Peyer's patch (tissue), 4 donors: ENCODE measurements at regions not wholly inside any gene's neighbourhood (a gene's known extent, or its start where the extent isn't known, plus 50 kb on each side); places are given as distances from the start of the nearest gene placed in this dataset.

Experiments used
- DNase-seq, 3 donors: peaks; one replicate each; pipeline ENCODE4 v3.0.0-alpha.2; 2017 to 2019
- H3K27ac ChIP-seq, 4 donors: fragments of 200-600 bp; sonication (generic); one replicate each; pipeline ENCODE4 v1.5.1; 2016 to 2019
- H3K27me3 ChIP-seq, 2 donors: fragments of 200-600 bp; sonication (generic); one replicate each; pipeline ENCODE4 v1.5.1; 2019
- H3K36me3 ChIP-seq, 3 donors: fragments of 200-600 bp; sonication (generic); one replicate each; pipeline ENCODE4 v1.5.1; 2016 to 2019
- H3K4me1 ChIP-seq, 4 donors: fragments of 200-600 bp; sonication (generic); one replicate each; pipeline ENCODE4 v1.5.1; 2016 to 2019
- H3K4me3 ChIP-seq, 4 donors: fragments of 200-600 bp; sonication (generic); 1 replicate in 3 of 4; 2 replicates in 1 of 4; pipeline ENCODE4 v1.5.1; 2016 to 2019; ENCODE audit warnings: mild to moderate bottlenecking in 1 of 4
- H3K9me3 ChIP-seq, 4 donors: fragments of 200-600 bp; sonication (generic); one replicate each; pipeline ENCODE4 v1.5.1; 2016 to 2019; ENCODE audit warnings: mild to moderate bottlenecking in 1 of 4
- CTCF ChIP-seq, 6 experiments: fragments of 450-650 bp in 4 of 6; fragments of 200-600 bp in 2 of 6; sonication (generic) in 1 of 6; IDR thresholded peaks; one replicate each; pipeline ENCODE4 v1.5.1; 2017 to 2019; ENCODE audit warnings: antibody characterized with exemption in 6 of 6, mild to moderate bottlenecking in 3 of 6, moderate library complexity in 1 of 6
- POLR2A ChIP-seq, 2 donors: fragments of 450-650 bp; IDR thresholded peaks; one replicate each; pipeline ENCODE4 v1.5.1; 2017; ENCODE audit warnings: antibody characterized with exemption in 2 of 2, mild to moderate bottlenecking in 2 of 2, moderate library complexity in 2 of 2

GRCh38 chr11:134536677-134537076 is 124.6 kb upstream of the B3GAT1 start:
- no peaks in the 10 kb centered on the region for H3K27me3 ChIP-seq
- TF ChIP-seq POLR2A (IDR thresholded peaks at IDR 0.05) (no peak), CTCF (IDR thresholded peaks at IDR 0.05) (no peak)

GRCh38 chr11:134536219-134536618 is 124.2 kb upstream of the B3GAT1 start:
- Histone ChIP-seq H3K4me1 (no peaks in the 10 kb centered on the region), H3K4me3 (no peak overlapping the region), H3K36me3 (no peaks in the 10 kb centered on the region), H3K27ac (no peak overlapping the region), H3K9me3 (no peaks in the 10 kb centered on the region), H3K27me3 (no peaks in the 10 kb centered on the region)
- TF ChIP-seq POLR2A (IDR thresholded peaks at IDR 0.05) (no peak), CTCF (IDR thresholded peaks at IDR 0.05) (no peak)
- peak in 1 of 3 donors; percentile 21 for DNase-seq

More at GRCh38 chr11:134536677-134537076, 124.6 kb upstream of the B3GAT1 start:
- H3K4me1 ChIP-seq: no peaks in the 10 kb centered on the region
- no peak overlapping the region for H3K27ac ChIP-seq
- no peaks in the 10 kb centered on the region for H3K9me3 ChIP-seq
- no peak overlapping the region for H3K4me3 ChIP-seq
- peak in 1 of 3 donors; percentile 31 for DNase-seq
- no peaks in the 10 kb centered on the region for H3K36me3 ChIP-seq

GRCh38 chr11:134535029-134536025 is 123.3 kb upstream of the B3GAT1 start:
- no peaks in the 10 kb centered on the region for H3K4me1 ChIP-seq
- no peaks in the 10 kb centered on the region for H3K27me3 ChIP-seq
- DNase-seq: peak in 1 of 3 donors; percentile 26
- TF ChIP-seq CTCF (IDR thresholded peaks at IDR 0.05): no peak
- no peak for TF ChIP-seq POLR2A (IDR thresholded peaks at IDR 0.05)
- H3K27ac ChIP-seq: no peak overlapping the region
- no peak overlapping the region for H3K4me3 ChIP-seq
- no peaks in the 10 kb centered on the region for H3K9me3 ChIP-seq
- H3K36me3 ChIP-seq: no peaks in the 10 kb centered on the region

- Histone ChIP-seq H3K27ac (no peak overlapping the region), H3K9me3 (no peaks in the 10 kb centered on the region), H3K4me1 (no peaks in the 10 kb centered on the region), H3K36me3 (no peaks in the 10 kb centered on the region), H3K4me3 (no peak overlapping the region), H3K27me3 (no peaks in the 10 kb centered on the region)
- peak in 1 of 3 donors; percentile 28 for DNase-seq
- no peak for TF ChIP-seq CTCF (IDR thresholded peaks at IDR 0.05)
- no peak for TF ChIP-seq POLR2A (IDR thresholded peaks at IDR 0.05)
These were observed 121.5 kb upstream of the B3GAT1 start for GRCh38 chr11:134533511-134533910.

- Histone ChIP-seq H3K36me3 (no peaks in the 10 kb centered on the region), H3K4me3 (no peak overlapping the region), H3K4me1 (no peaks in the 10 kb centered on the region), H3K27me3 (no peaks in the 10 kb centered on the region), H3K9me3 (no peaks in the 10 kb centered on the region), H3K27ac (no peak overlapping the region)
- TF ChIP-seq CTCF (IDR thresholded peaks at IDR 0.05): no peak
- no peak for TF ChIP-seq POLR2A (IDR thresholded peaks at IDR 0.05)
- DNase-seq: peak in 1 of 3 donors; percentile 29
These were observed 120.9 kb upstream of the B3GAT1 start for GRCh38 chr11:134532921-134533421.
